ENCODE measurements at regions not wholly inside any gene's neighbourhood (a gene's known extent, or its start where the extent isn't known, plus 50 kb on each side); places are given as distances from the start of the nearest gene placed in this dataset.
A peak's percentile ranks its signal among the peaks of the same experiment; 100 is the strongest.

DNA sequence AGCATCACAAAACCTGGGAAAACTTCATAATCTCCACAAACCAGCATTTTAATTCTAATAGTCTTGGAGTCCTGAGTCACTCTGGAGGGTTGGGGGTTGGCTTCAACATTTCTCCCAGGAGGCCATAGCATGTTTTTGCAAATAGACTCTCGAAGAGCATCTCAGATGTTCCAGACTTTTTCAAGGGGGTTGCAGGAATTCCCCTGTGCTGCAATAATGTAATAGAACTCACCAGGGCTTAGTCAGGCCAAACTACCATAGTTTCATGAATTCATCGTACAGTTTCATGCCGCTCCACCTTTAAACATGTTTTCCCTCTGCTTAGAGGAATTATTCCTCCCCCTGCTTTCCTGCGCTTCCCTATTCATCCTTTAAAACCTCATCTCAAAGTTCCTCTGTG is 499.5 kb upstream of the KLF4 start:
- H3K4me3 ChIP-seq (ENCODE audit: low read length), result peak overlapping the region; percentile 29
- H3K9me3 ChIP-seq (ENCODE audit: control insufficient read depth, low read length), result no peaks in the 10 kb centered on the region
- peak overlapping the region; percentile 65 for H3K9ac ChIP-seq (ENCODE audit: low read length)
- no peaks in the 10 kb centered on the region for H3K27me3 ChIP-seq (replicated peaks; ENCODE audit: control insufficient read depth, insufficient read depth, low read length)
- H3K36me3 ChIP-seq (ENCODE audit: control insufficient read depth, insufficient read depth, low read length, severe bottlenecking), result no peaks in the 10 kb centered on the region
- peaks cover 33% of the 10 kb centered on the region for H3K4me1 ChIP-seq (ENCODE audit: control insufficient read depth, insufficient read depth, low read length)
- peak; percentile 19 for DNase-seq (ENCODE audit: low read depth)

DNA sequence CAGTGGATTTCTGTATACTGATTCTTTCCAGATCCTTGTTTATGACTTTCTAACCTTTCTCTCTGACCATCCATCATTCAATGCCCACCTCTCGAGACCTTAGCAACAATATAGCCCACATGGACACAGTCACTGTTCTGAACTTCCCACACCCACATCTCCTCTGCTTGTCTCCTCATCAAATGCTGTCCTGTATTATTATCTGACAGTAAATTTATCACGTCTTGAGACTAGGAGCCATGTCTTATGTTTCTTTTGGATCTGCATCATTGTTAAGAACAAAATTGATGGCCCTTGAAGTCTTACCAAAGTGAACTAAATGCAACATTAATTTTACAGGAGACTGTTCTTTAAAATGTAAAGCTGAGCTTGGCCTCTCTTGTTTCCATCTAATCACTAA is 495.4 kb upstream of the KLF4 start:
- Histone ChIP-seq H3K9me3 (ENCODE audit: control insufficient read depth, low read length) (no peaks in the 10 kb centered on the region), H3K4me1 (ENCODE audit: control insufficient read depth, insufficient read depth, low read length) (peaks cover 29% of the 10 kb centered on the region), H3K27me3 (replicated peaks; ENCODE audit: control insufficient read depth, insufficient read depth, low read length) (no peaks in the 10 kb centered on the region), H3K9ac (ENCODE audit: low read length) (no peak overlapping the region), H3K4me3 (ENCODE audit: low read length) (no peak overlapping the region), H3K36me3 (ENCODE audit: control insufficient read depth, insufficient read depth, low read length, severe bottlenecking) (no peaks in the 10 kb centered on the region)
- no peak for DNase-seq (ENCODE audit: low read depth)

DNA sequence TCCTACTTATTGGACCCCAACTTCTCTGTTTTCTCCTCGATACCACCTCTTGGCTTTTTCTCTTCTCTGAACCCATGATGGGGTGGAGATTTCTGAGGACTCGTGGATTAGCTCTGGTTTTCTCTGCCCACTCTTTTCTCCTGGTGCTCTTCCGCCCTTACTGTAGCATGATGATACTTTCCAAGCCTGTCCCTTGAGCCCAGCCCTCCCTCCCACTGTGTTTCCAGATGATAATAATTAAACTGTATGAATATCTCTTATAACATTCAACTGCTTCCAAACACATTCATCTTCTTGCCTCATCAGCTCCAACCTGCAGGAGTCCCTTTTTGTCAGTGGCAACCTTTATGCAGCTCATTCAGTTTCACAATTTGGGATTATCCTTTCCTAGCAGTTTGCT is 494.2 kb upstream of the KLF4 start:
- Histone ChIP-seq H3K9ac (ENCODE audit: low read length) (peak overlapping the region; percentile 51), H3K36me3 (ENCODE audit: control insufficient read depth, insufficient read depth, low read length, severe bottlenecking) (no peaks in the 10 kb centered on the region), H3K9me3 (ENCODE audit: control insufficient read depth, low read length) (no peaks in the 10 kb centered on the region), H3K27me3 (replicated peaks; ENCODE audit: control insufficient read depth, insufficient read depth, low read length) (no peaks in the 10 kb centered on the region), H3K4me1 (ENCODE audit: control insufficient read depth, insufficient read depth, low read length) (peaks cover 17% of the 10 kb centered on the region), H3K4me3 (ENCODE audit: low read length) (no peak overlapping the region)
- no peak for DNase-seq (ENCODE audit: low read depth)

- Histone ChIP-seq H3K9ac (ENCODE audit: low read length) (no peak overlapping the region), H3K9me3 (ENCODE audit: control insufficient read depth, low read length) (no peaks in the 10 kb centered on the region), H3K36me3 (ENCODE audit: control insufficient read depth, insufficient read depth, low read length, severe bottlenecking) (no peaks in the 10 kb centered on the region), H3K4me3 (ENCODE audit: low read length) (no peak overlapping the region), H3K4me1 (ENCODE audit: control insufficient read depth, insufficient read depth, low read length) (peaks cover 11% of the 10 kb centered on the region), H3K27me3 (replicated peaks; ENCODE audit: control insufficient read depth, insufficient read depth, low read length) (no peaks in the 10 kb centered on the region)
- DNase-seq (ENCODE audit: low read depth), result peak; percentile 51
Measured at GRCh38 chr9:107983181-107983603, 493.6 kb upstream of the KLF4 start.

DNA sequence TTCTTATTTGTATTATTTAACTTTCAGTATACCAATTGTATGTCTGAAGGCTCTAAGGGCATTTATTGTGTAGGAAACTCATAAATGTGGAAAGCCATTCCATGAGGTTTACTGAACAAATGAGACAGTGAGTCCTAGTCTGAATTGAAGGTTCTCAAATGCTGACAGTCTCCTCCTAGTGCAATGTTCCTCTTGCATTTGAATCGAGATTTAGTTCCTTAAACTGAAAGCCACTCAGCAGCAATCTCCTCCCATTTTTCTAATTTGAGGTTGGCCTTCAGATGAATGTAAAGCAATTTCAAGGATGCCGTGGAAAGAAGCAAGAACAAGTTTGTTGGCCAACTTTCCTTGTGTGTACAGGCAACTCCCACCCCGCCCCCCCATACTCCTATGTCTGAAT is 493.2 kb upstream of the KLF4 start:
- Histone ChIP-seq H3K27me3 (replicated peaks; ENCODE audit: control insufficient read depth, insufficient read depth, low read length) (no peaks in the 10 kb centered on the region), H3K36me3 (ENCODE audit: control insufficient read depth, insufficient read depth, low read length, severe bottlenecking) (no peaks in the 10 kb centered on the region), H3K4me3 (ENCODE audit: low read length) (no peak overlapping the region), H3K9me3 (ENCODE audit: control insufficient read depth, low read length) (no peaks in the 10 kb centered on the region), H3K4me1 (ENCODE audit: control insufficient read depth, insufficient read depth, low read length) (peaks cover 10% of the 10 kb centered on the region), H3K9ac (ENCODE audit: low read length) (no peak overlapping the region)
- no peak for DNase-seq (ENCODE audit: low read depth)

GRCh38 chr9:107982001-107982400 is 492.4 kb upstream of the KLF4 start:
- Histone ChIP-seq H3K4me3 (ENCODE audit: low read length) (no peak overlapping the region), H3K9me3 (ENCODE audit: control insufficient read depth, low read length) (no peaks in the 10 kb centered on the region), H3K4me1 (ENCODE audit: control insufficient read depth, insufficient read depth, low read length) (peaks cover 11% of the 10 kb centered on the region), H3K36me3 (ENCODE audit: control insufficient read depth, insufficient read depth, low read length, severe bottlenecking) (no peaks in the 10 kb centered on the region), H3K27me3 (replicated peaks; ENCODE audit: control insufficient read depth, insufficient read depth, low read length) (no peaks in the 10 kb centered on the region), H3K9ac (ENCODE audit: low read length) (no peak overlapping the region)
- DNase-seq (ENCODE audit: low read depth), result no peak

- no peak for DNase-seq (ENCODE audit: low read depth)
Measured at GRCh38 chr9:107980984-107981383, 491.4 kb upstream of the KLF4 start.

GRCh38 chr9:107976767-107977166 is 487.2 kb upstream of the KLF4 start:
- Histone ChIP-seq H3K9ac (ENCODE audit: low read length) (no peak overlapping the region), H3K4me3 (ENCODE audit: low read length) (no peak overlapping the region), H3K9me3 (ENCODE audit: control insufficient read depth, low read length) (no peaks in the 10 kb centered on the region), H3K36me3 (ENCODE audit: control insufficient read depth, insufficient read depth, low read length, severe bottlenecking) (no peaks in the 10 kb centered on the region), H3K27me3 (replicated peaks; ENCODE audit: control insufficient read depth, insufficient read depth, low read length) (no peaks in the 10 kb centered on the region), H3K4me1 (ENCODE audit: control insufficient read depth, insufficient read depth, low read length) (peaks cover 18% of the 10 kb centered on the region)
- peak; percentile 18 for DNase-seq (ENCODE audit: low read depth)

More at GRCh38 chr9:107980984-107981383, 491.4 kb upstream of the KLF4 start:
- Histone ChIP-seq H3K27me3 (replicated peaks; ENCODE audit: control insufficient read depth, insufficient read depth, low read length) (no peaks in the 10 kb centered on the region), H3K4me1 (ENCODE audit: control insufficient read depth, insufficient read depth, low read length) (peaks cover 21% of the 10 kb centered on the region), H3K36me3 (ENCODE audit: control insufficient read depth, insufficient read depth, low read length, severe bottlenecking) (no peaks in the 10 kb centered on the region), H3K9ac (ENCODE audit: low read length) (no peak overlapping the region), H3K9me3 (ENCODE audit: control insufficient read depth, low read length) (no peaks in the 10 kb centered on the region), H3K4me3 (ENCODE audit: low read length) (no peak overlapping the region)

- Histone ChIP-seq H3K4me1 (ENCODE audit: control insufficient read depth, insufficient read depth, low read length) (peaks cover 30% of the 10 kb centered on the region), H3K9me3 (ENCODE audit: control insufficient read depth, low read length) (no peaks in the 10 kb centered on the region), H3K27me3 (replicated peaks; ENCODE audit: control insufficient read depth, insufficient read depth, low read length) (no peaks in the 10 kb centered on the region), H3K36me3 (ENCODE audit: control insufficient read depth, insufficient read depth, low read length, severe bottlenecking) (no peaks in the 10 kb centered on the region), H3K4me3 (ENCODE audit: low read length) (no peak overlapping the region), H3K9ac (ENCODE audit: low read length) (no peak overlapping the region)
- no peak for DNase-seq (ENCODE audit: low read depth)
Measured at GRCh38 chr9:107975426-107976010, 485.9 kb upstream of the KLF4 start.

- peaks cover 31% of the 10 kb centered on the region for H3K4me1 ChIP-seq (ENCODE audit: control insufficient read depth, insufficient read depth, low read length)
- H3K9me3 ChIP-seq (ENCODE audit: control insufficient read depth, low read length), result no peaks in the 10 kb centered on the region
- H3K27me3 ChIP-seq (replicated peaks; ENCODE audit: control insufficient read depth, insufficient read depth, low read length), result no peaks in the 10 kb centered on the region
Measured at GRCh38 chr9:107973451-107973850, 483.9 kb upstream of the KLF4 start.

GRCh38 chr9:107972346-107972745 is 482.8 kb upstream of the KLF4 start:
- Histone ChIP-seq H3K36me3 (ENCODE audit: control insufficient read depth, insufficient read depth, low read length, severe bottlenecking) (no peaks in the 10 kb centered on the region), H3K27me3 (replicated peaks; ENCODE audit: control insufficient read depth, insufficient read depth, low read length) (no peaks in the 10 kb centered on the region), H3K4me3 (ENCODE audit: low read length) (no peak overlapping the region), H3K9me3 (ENCODE audit: control insufficient read depth, low read length) (no peaks in the 10 kb centered on the region), H3K9ac (ENCODE audit: low read length) (no peak overlapping the region), H3K4me1 (ENCODE audit: control insufficient read depth, insufficient read depth, low read length) (peaks cover 31% of the 10 kb centered on the region)
- no peak for DNase-seq (ENCODE audit: low read depth)

More at GRCh38 chr9:107973451-107973850, 483.9 kb upstream of the KLF4 start:
- H3K4me3 ChIP-seq (ENCODE audit: low read length), result no peak overlapping the region
- no peak overlapping the region for H3K9ac ChIP-seq (ENCODE audit: low read length)
- no peak for DNase-seq (ENCODE audit: low read depth)
- no peaks in the 10 kb centered on the region for H3K36me3 ChIP-seq (ENCODE audit: control insufficient read depth, insufficient read depth, low read length, severe bottlenecking)

GRCh38 chr9:107971241-107971640 is 481.7 kb upstream of the KLF4 start:
- DNase-seq (ENCODE audit: low read depth), result no peak

More at GRCh38 chr9:107971241-107971640, 481.7 kb upstream of the KLF4 start:
- H3K9me3 ChIP-seq (ENCODE audit: control insufficient read depth, low read length), result no peaks in the 10 kb centered on the region
- H3K36me3 ChIP-seq (ENCODE audit: control insufficient read depth, insufficient read depth, low read length, severe bottlenecking), result no peaks in the 10 kb centered on the region
- no peaks in the 10 kb centered on the region for H3K27me3 ChIP-seq (replicated peaks; ENCODE audit: control insufficient read depth, insufficient read depth, low read length)
- H3K9ac ChIP-seq (ENCODE audit: low read length), result no peak overlapping the region
- no peak overlapping the region for H3K4me3 ChIP-seq (ENCODE audit: low read length)
- H3K4me1 ChIP-seq (ENCODE audit: control insufficient read depth, insufficient read depth, low read length), result peaks cover 22% of the 10 kb centered on the region
